NT2/D1 (cell line): ENCODE measurements at regions not wholly inside any gene's neighbourhood (a gene's known extent, or its start where the extent isn't known, plus 50 kb on each side); places are given as distances from the start of the nearest gene placed in this dataset.
"Not testable (repeated sequence)": the region's sequence is repeated elsewhere in the genome, so short reads cannot be mapped to it uniquely, and the experiment has no call there.

ENCODE experiments used
- YY1 ChIP-seq: IDR thresholded peaks from 2 replicates; pipeline ENCODE4 v1.6.1; 2011; ENCODE audit not compliant: insufficient read length, insufficient read depth
- ZNF274 ChIP-seq: IDR thresholded peaks from 2 replicates; pipeline ENCODE4 v1.6.1; 2011; ENCODE audit warnings: mild to moderate bottlenecking, low read depth, low read length

DNA sequence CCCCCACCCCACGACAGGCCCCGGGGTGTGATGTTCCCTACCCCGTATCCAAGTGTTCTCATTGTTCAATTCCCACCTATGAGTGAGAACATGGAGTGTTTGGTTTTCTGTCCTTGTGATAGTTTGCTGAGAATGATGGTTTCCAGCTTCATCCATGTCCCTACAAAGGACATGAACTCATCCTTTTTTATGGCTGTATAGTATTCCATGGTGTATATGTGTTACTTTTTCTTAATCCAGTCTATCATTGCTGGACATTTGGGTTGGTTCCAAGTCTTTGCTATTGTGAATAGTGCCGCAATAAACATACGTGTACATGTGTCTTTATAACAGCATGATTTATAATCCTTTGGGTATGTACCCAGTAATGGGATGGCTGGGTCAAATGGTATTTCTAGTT is 99.3 kb upstream of the RNU6-1 start:
- not testable (repeated sequence) for TF ChIP-seq YY1, ZNF274
